IgD-negative memory B cell (primary cell): ENCODE measurements at regions not wholly inside any gene's neighbourhood (a gene's known extent, or its start where the extent isn't known, plus 50 kb on each side); places are given as distances from the start of the nearest gene placed in this dataset.

Experiments
- H3K27ac Mint-ChIP-seq, 3 donors: one replicate each; pipeline ENCODE4 v1.8.0; 2020 to 2022; ENCODE audit warnings: mild to moderate bottlenecking in 3 of 3, mixed read lengths in 3 of 3, moderate library complexity in 1 of 3
- H3K27me3 Mint-ChIP-seq: one replicate; pipeline ENCODE4 v1.8.0; 2021; ENCODE audit warnings: mixed read lengths
- H3K36me3 Mint-ChIP-seq: one replicate; pipeline ENCODE4 v1.8.0; 2020; ENCODE audit warnings: mild to moderate bottlenecking, mixed read lengths
- H3K4me1 Mint-ChIP-seq, 3 donors: one replicate each; pipeline ENCODE4 v1.8.0; 2020 to 2022; ENCODE audit warnings: mixed read lengths in 3 of 3, mild to moderate bottlenecking in 1 of 3
- H3K4me3 Mint-ChIP-seq, 4 donors: one replicate each; pipeline ENCODE4 v1.8.0; 2020 to 2022; ENCODE audit warnings: mild to moderate bottlenecking in 4 of 4, mixed read lengths in 4 of 4, moderate library complexity in 3 of 4
- H3K9me3 Mint-ChIP-seq, 3 donors: one replicate each; pipeline ENCODE4 v1.8.0; 2020 to 2021; ENCODE audit warnings: mixed read lengths in 3 of 3, mild to moderate bottlenecking in 1 of 3

DNA sequence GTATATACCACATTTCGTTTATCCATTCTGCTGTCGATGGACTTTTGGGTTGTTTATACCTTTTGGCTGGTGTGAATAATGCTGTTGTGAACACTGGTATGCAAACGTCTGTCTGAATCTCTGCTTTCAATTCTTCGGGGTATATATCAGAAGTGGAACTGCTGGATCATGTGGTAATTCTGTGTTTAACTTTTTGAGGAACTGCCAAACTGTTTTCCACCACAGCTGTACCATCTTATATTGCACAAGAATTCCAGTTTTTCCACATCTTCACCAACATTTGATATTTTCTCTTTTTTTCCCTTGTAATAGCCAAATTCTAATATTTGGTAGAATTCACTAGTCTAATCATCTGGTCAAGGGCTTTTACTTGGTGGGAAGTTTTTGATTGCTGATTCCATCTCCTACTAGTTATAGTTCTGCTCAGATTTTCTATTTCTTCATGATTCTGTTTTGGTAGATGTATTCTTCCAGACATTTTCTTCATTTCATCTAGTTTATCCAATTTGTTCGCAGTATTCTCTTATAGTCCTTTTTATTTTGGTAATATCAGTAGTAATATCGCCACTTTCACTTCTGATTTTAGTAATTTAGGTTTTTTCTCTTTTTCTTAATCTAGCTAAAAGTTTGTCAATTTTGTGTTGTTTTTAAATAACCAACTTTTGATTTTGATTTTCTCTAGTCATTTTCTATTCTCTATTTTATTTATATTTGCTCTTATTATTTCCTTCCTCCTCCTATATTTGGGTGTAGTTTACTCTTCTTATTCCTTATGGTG is 271.2 kb downstream of the ZEB1 start:
- Mint-ChIP-seq H3K27me3 (peaks cover 32% of the 10 kb centered on the region), H3K27ac (no peak overlapping the region), H3K9me3 (peaks cover 9 to 24% (median 15%) of the 10 kb centered on the region in 3 donors), H3K4me1 (peaks cover 0 to 8% (median 1%) of the 10 kb centered on the region in 3 donors), H3K36me3 (peaks cover 4% of the 10 kb centered on the region), H3K4me3 (no peak overlapping the region)

GRCh38 chr10:31587691-31588090 is 268.7 kb downstream of the ZEB1 start:
- Mint-ChIP-seq H3K36me3 (peaks cover 6% of the 10 kb centered on the region), H3K4me1 (peaks cover 0 to 9% (median 1%) of the 10 kb centered on the region in 3 donors), H3K27ac (no peak overlapping the region), H3K4me3 (no peak overlapping the region), H3K9me3 (peaks cover 9 to 18% (median 15%) of the 10 kb centered on the region in 3 donors), H3K27me3 (peaks cover 28% of the 10 kb centered on the region)

DNA sequence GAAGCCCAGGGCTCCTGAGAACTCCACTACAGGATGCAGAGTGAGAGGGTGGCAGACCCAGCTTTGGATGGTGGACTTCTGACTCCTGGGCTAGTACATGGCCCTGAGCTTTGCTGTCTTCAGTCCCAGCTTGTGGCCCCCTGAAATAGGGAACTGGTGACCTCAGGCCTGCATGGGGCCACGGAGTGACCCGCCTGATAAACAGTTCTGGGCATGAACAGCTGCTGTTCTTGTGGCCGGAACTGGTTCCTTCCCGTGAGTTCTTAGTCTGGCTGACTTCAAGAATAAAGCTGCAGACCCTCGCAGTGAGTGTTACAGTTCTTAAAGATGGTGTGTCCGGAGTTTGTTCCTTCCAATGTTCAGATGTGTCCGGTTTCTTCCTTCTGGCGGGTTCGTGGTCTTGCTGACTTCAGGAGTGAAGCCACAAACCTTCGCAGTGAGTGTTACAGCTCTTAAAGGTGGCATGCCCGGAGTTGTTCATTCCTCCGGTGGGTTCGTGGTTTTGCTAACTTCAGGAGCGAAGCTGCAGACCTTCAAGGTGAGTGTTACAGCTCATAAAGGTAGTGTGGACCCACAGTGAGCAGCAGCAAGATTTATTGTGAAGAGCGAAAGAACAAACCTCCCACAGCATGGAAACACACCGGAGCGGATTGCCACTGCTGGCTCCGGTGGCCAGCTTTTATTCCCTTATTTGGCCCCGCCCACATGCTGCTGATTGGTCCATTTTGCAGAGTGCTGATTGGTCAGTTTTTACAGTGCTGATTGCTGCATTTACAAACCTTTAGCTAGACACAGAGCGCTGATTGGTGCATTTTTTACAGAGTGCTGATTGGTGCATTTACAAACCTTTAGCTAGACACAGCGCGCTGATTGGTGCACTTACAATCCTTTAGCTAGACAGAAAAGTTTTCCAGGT is 268.0 kb downstream of the ZEB1 start:
- Mint-ChIP-seq H3K9me3 (peaks cover 6 to 14% (median 12%) of the 10 kb centered on the region in 3 donors), H3K4me1 (peaks cover 2 to 9% (median 4%) of the 10 kb centered on the region in 3 donors), H3K36me3 (peaks cover 6% of the 10 kb centered on the region), H3K27ac (no peak overlapping the region), H3K4me3 (peak overlapping the region in 2 of 4 donors; percentile 5 to 21), H3K27me3 (peaks cover 27% of the 10 kb centered on the region)

DNA sequence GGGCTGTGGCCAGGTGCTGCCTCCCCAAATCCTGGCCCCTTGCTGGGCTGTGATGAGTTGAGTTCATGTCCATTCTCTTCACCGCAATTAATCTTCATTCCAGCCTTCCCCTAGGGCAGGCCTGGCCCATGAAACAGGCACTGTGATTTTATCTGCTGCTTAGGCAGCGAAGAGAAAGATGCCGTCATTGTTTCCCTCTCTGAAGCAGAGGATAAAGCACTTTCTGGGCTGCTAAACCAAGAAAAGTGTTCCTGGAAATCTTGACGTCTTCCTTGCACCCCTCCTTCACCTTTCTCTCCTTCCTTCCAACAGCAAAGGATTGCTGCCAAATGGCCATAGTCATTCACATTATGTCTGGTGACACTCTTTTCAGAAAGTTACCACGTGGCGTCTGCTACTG is 265.9 kb downstream of the ZEB1 start:
- H3K9me3 Mint-ChIP-seq = no peaks in the 10 kb centered on the region
- H3K4me1 Mint-ChIP-seq = peaks cover 2 to 3% (median 3%) of the 10 kb centered on the region in 3 donors
- peaks cover 5% of the 10 kb centered on the region for H3K36me3 Mint-ChIP-seq
- H3K27me3 Mint-ChIP-seq = peaks cover 16% of the 10 kb centered on the region
- H3K27ac Mint-ChIP-seq = no peak overlapping the region
- H3K4me3 Mint-ChIP-seq = no peak overlapping the region

GRCh38 chr10:31584098-31584631 is 265.1 kb downstream of the ZEB1 start:
- no peak overlapping the region for H3K27ac Mint-ChIP-seq
- peaks cover 2 to 3% (median 3%) of the 10 kb centered on the region in 3 donors for H3K4me1 Mint-ChIP-seq
- no peaks in the 10 kb centered on the region for H3K9me3 Mint-ChIP-seq
- peaks cover 5% of the 10 kb centered on the region for H3K36me3 Mint-ChIP-seq
- no peak overlapping the region for H3K4me3 Mint-ChIP-seq
- H3K27me3 Mint-ChIP-seq = peaks cover 19% of the 10 kb centered on the region

DNA sequence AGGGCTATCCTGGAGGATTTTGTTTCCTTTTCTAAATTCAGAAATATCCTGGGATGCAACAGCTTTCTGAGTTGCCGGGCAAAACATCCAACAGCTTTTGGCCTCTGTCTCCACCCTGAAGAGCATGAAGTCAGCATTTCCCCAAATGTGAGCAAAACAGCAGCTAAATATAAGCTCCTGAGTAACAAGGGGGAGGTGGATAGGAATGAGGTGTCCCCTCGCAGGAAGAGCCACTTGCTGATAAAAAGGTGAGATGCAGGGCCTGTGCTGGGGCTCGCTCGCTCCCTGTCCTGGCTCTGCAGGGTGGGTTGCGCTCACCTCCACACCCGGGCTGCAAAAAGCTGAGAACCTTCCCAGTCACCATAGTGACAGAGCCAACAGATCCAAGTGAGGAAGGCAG is 264.3 kb downstream of the ZEB1 start:
- H3K36me3 Mint-ChIP-seq = peaks cover 5% of the 10 kb centered on the region
- no peaks in the 10 kb centered on the region for H3K9me3 Mint-ChIP-seq
- H3K27me3 Mint-ChIP-seq = peaks cover 19% of the 10 kb centered on the region
- H3K4me3 Mint-ChIP-seq = no peak overlapping the region
- H3K4me1 Mint-ChIP-seq = peaks cover 2 to 3% (median 3%) of the 10 kb centered on the region in 3 donors
- no peak overlapping the region for H3K27ac Mint-ChIP-seq

GRCh38 chr10:31582365-31583052 is 263.5 kb downstream of the ZEB1 start:
- peaks cover 5% of the 10 kb centered on the region for H3K36me3 Mint-ChIP-seq
- H3K27me3 Mint-ChIP-seq = peaks cover 17% of the 10 kb centered on the region
- H3K27ac Mint-ChIP-seq = no peak overlapping the region
- H3K4me1 Mint-ChIP-seq = peaks cover 2 to 3% (median 3%) of the 10 kb centered on the region in 3 donors
- no peak overlapping the region for H3K4me3 Mint-ChIP-seq
- peaks cover 0 to 3% (median 2%) of the 10 kb centered on the region in 3 donors for H3K9me3 Mint-ChIP-seq

DNA sequence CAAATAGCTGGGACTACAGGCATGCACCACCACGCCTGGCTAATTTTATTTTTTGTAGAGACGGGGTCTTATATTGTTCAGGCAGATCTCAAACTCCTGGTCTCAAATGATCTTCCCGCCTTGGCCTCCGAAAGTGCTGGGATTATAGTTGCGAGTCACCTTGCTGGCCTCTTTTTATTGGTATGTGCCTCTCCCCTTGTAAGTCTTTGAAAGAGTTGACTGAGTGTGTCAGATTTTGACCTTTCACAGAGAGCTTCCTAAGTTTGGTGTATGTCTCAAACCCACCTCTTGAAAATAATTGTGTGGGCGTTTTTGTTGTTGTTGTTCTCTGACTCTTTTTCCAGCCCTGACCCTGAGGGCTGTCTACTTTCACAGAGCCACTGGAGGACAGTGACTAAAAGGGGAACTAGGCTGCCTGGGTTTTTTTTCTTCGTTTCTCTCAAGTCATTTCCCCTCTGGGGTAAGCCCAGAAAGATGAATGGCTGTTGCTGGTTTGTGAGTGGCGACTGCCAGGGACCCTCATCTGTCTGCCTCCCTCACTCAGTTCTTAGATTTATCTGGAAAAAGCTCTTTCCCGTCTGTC is 262.8 kb downstream of the ZEB1 start:
- Mint-ChIP-seq H3K27me3 (peaks cover 10% of the 10 kb centered on the region), H3K27ac (no peak overlapping the region), H3K9me3 (peaks cover 0 to 7% (median 2%) of the 10 kb centered on the region in 3 donors), H3K4me1 (peaks cover 2 to 3% (median 3%) of the 10 kb centered on the region in 3 donors), H3K36me3 (peaks cover 7% of the 10 kb centered on the region), H3K4me3 (no peak overlapping the region)

DNA sequence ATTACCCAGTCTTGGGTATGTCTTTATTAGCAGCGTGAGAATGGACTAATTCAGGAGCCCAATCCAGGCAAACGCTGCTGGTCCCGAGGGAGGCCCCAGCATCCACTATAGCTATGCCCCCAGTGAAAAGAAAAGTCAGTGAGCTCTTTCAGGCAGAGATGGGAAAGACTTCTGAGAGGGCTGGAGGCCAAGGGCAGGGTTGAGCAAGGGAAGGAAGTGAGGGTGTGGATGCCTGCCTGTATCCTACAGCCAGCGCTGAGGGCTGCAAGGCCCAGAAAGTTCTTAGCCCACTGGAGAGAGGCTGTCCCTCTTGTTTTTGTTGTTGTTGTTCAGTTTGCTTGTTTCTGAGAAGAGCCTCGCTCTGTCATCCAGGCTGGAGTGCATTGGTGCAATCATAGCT is 261.6 kb downstream of the ZEB1 start:
- Mint-ChIP-seq H3K4me1 (peaks cover 2 to 3% (median 3%) of the 10 kb centered on the region in 3 donors), H3K36me3 (peaks cover 7% of the 10 kb centered on the region), H3K4me3 (no peak overlapping the region), H3K27ac (no peak overlapping the region), H3K9me3 (peaks cover 2 to 7% (median 2%) of the 10 kb centered on the region in 3 donors), H3K27me3 (peaks cover 9% of the 10 kb centered on the region)
